ENCODE measurements at regions not wholly inside any gene's neighbourhood (a gene's known extent, or its start where the extent isn't known, plus 50 kb on each side); places are given as distances from the start of the nearest gene placed in this dataset.
"Not testable (repeated sequence)": the region's sequence is repeated elsewhere in the genome, so short reads cannot be mapped to it uniquely, and the experiment has no call there.

GRCh38 chr14:85124631-85125290 lies 405.2 kb upstream of the FLRT2 start:
- no peak for DNase-seq (ENCODE audit: low read depth in 2 of 3, low spot score in 1 of 3)

GRCh38 chr14:85125291-85125670 lies 404.7 kb upstream of the FLRT2 start:
- no peak for DNase-seq (ENCODE audit: low read depth in 2 of 3, low spot score in 1 of 3)

GRCh38 chr14:85129921-85130320 lies 400.0 kb upstream of the FLRT2 start:
- DNase-seq (ENCODE audit: low read depth in 2 of 3, low spot score in 1 of 3): no peak

- DNase-seq (ENCODE audit: low read depth in 2 of 3, low spot score in 1 of 3): no peak
These were observed 398.6 kb upstream of the FLRT2 start for GRCh38 chr14:85131226-85131922.

- no peak for DNase-seq (ENCODE audit: low read depth in 2 of 3, low spot score in 1 of 3)
These were observed 387.0 kb upstream of the FLRT2 start for GRCh38 chr14:85142982-85143381.

- no peak for DNase-seq (ENCODE audit: low read depth in 2 of 3, low spot score in 1 of 3)
These were observed 383.2 kb upstream of the FLRT2 start for GRCh38 chr14:85146779-85147178.

- DNase-seq (ENCODE audit: low read depth in 2 of 3, low spot score in 1 of 3): no peak
These were observed 379.8 kb upstream of the FLRT2 start for GRCh38 chr14:85150166-85150565.

GRCh38 chr14:85154714-85155113 lies 375.2 kb upstream of the FLRT2 start:
- no peak for DNase-seq (ENCODE audit: low read depth in 2 of 3, low spot score in 1 of 3)

- no peak for DNase-seq (ENCODE audit: low read depth in 2 of 3, low spot score in 1 of 3)
These were observed 373.6 kb upstream of the FLRT2 start for GRCh38 chr14:85156319-85156718.

- no peak for DNase-seq (ENCODE audit: low read depth in 2 of 3, low spot score in 1 of 3)
These were observed 370.2 kb upstream of the FLRT2 start for GRCh38 chr14:85159726-85160125.

GRCh38 chr14:85165094-85165493 lies 364.9 kb upstream of the FLRT2 start:
- no peak for DNase-seq (ENCODE audit: low read depth in 2 of 3, low spot score in 1 of 3)

- DNase-seq (ENCODE audit: low read depth in 2 of 3, low spot score in 1 of 3): no peak
These were observed 360.6 kb upstream of the FLRT2 start for GRCh38 chr14:85169381-85169780.

GRCh38 chr14:85172290-85172689 lies 357.7 kb upstream of the FLRT2 start:
- no peak for DNase-seq (ENCODE audit: low read depth in 2 of 3, low spot score in 1 of 3)

- DNase-seq (ENCODE audit: low read depth in 2 of 3, low spot score in 1 of 3): no peak
These were observed 357.0 kb upstream of the FLRT2 start for GRCh38 chr14:85172889-85173477.

GRCh38 chr14:85175556-85175955 lies 354.4 kb upstream of the FLRT2 start:
- DNase-seq (ENCODE audit: low read depth in 2 of 3, low spot score in 1 of 3): no peak

- DNase-seq (ENCODE audit: low read depth in 2 of 3, low spot score in 1 of 3): no peak
These were observed 351.1 kb upstream of the FLRT2 start for GRCh38 chr14:85178864-85179263.

- no peak for DNase-seq (ENCODE audit: low read depth in 2 of 3, low spot score in 1 of 3)
These were observed 349.1 kb upstream of the FLRT2 start for GRCh38 chr14:85180876-85181275.

GRCh38 chr14:85182282-85182681 lies 347.7 kb upstream of the FLRT2 start:
- no peak for DNase-seq (ENCODE audit: low read depth in 2 of 3, low spot score in 1 of 3)

- no peak for DNase-seq (ENCODE audit: low read depth in 2 of 3, low spot score in 1 of 3)
These were observed 343.9 kb upstream of the FLRT2 start for GRCh38 chr14:85186082-85186481.

- no peak for DNase-seq (ENCODE audit: low read depth in 2 of 3, low spot score in 1 of 3)
These were observed 342.4 kb upstream of the FLRT2 start for GRCh38 chr14:85187521-85187920.

- DNase-seq (ENCODE audit: low read depth in 2 of 3, low spot score in 1 of 3): no peak
These were observed 341.1 kb upstream of the FLRT2 start for GRCh38 chr14:85188836-85189235.

- DNase-seq (ENCODE audit: low read depth in 2 of 3, low spot score in 1 of 3): not testable (repeated sequence)
These were observed 340.7 kb upstream of the FLRT2 start for GRCh38 chr14:85189253-85189652.

GRCh38 chr14:85190251-85190650 lies 339.7 kb upstream of the FLRT2 start:
- DNase-seq (ENCODE audit: low read depth in 2 of 3, low spot score in 1 of 3): no peak
